ENCODE measurements at regions not wholly inside any gene's neighbourhood (a gene's known extent, or its start where the extent isn't known, plus 50 kb on each side); places are given as distances from the start of the nearest gene placed in this dataset.

GRCh38 chr13:22470075-22470474, 710.7 kb upstream of the SGCG start:
- TF ChIP-seq EZH2phosphoT487 (IDR thresholded peaks at IDR 0.05; ENCODE audit: borderline replicate concordance) = no peak
- no peak for TF ChIP-seq CTCF (conservative IDR thresholded peaks at IDR 0.05; ENCODE audit: low read length)
- H3K9me3 ChIP-seq (ENCODE audit: insufficient read depth, low read depth, low read length) = no peaks in the 10 kb centered on the region
- H3K4me3 ChIP-seq (ENCODE audit: low read length, poor library complexity, severe bottlenecking) = no peak overlapping the region
- no peak overlapping the region for H2AFZ ChIP-seq (ENCODE audit: low read length)
- H4K20me1 ChIP-seq (ENCODE audit: insufficient read depth, low read length, poor library complexity, severe bottlenecking) = no peaks in the 10 kb centered on the region
- H3K4me1 ChIP-seq (ENCODE audit: insufficient read depth, low read length, poor library complexity, severe bottlenecking) = no peaks in the 10 kb centered on the region
- no peak overlapping the region for H3K4me2 ChIP-seq (ENCODE audit: low read depth, low read length, poor library complexity, severe bottlenecking)
- no peak overlapping the region for H3K9ac ChIP-seq (ENCODE audit: low read depth, low read length, poor library complexity, severe bottlenecking)
- H3K27me3 ChIP-seq (ENCODE audit: insufficient read depth, low read length, poor library complexity, severe bottlenecking) = no peaks in the 10 kb centered on the region
- no peaks in the 10 kb centered on the region for H3F3A ChIP-seq (ENCODE audit: low read depth)
- H3K79me2 ChIP-seq (ENCODE audit: insufficient read depth, low read length) = no peaks in the 10 kb centered on the region
- H3K36me3 ChIP-seq (ENCODE audit: insufficient read depth, low read length) = no peaks in the 10 kb centered on the region
- H3K9me2 ChIP-seq (replicated peaks; ENCODE audit: low read depth, low read length) = no peaks in the 10 kb centered on the region

- no peaks in the 10 kb centered on the region for H3K4me1 ChIP-seq (ENCODE audit: insufficient read depth, low read length, poor library complexity, severe bottlenecking)
- TF ChIP-seq CTCF (conservative IDR thresholded peaks at IDR 0.05; ENCODE audit: low read length) = no peak
- no peak for TF ChIP-seq EZH2phosphoT487 (IDR thresholded peaks at IDR 0.05; ENCODE audit: borderline replicate concordance)
Measured at GRCh38 chr13:22482496-22483000, 698.2 kb upstream of the SGCG start.

GRCh38 chr13:22483276-22483675, 697.5 kb upstream of the SGCG start:
- H3F3A ChIP-seq (ENCODE audit: low read depth) = no peaks in the 10 kb centered on the region
- H3K4me3 ChIP-seq (ENCODE audit: low read length, poor library complexity, severe bottlenecking) = no peak overlapping the region
- no peak overlapping the region for H3K9ac ChIP-seq (ENCODE audit: low read depth, low read length, poor library complexity, severe bottlenecking)
- H4K20me1 ChIP-seq (ENCODE audit: insufficient read depth, low read length, poor library complexity, severe bottlenecking) = no peaks in the 10 kb centered on the region
- TF ChIP-seq EZH2phosphoT487 (IDR thresholded peaks at IDR 0.05; ENCODE audit: borderline replicate concordance) = no peak
- TF ChIP-seq CTCF (conservative IDR thresholded peaks at IDR 0.05; ENCODE audit: low read length) = no peak
- no peaks in the 10 kb centered on the region for H3K79me2 ChIP-seq (ENCODE audit: insufficient read depth, low read length)
- H3K36me3 ChIP-seq (ENCODE audit: insufficient read depth, low read length) = no peaks in the 10 kb centered on the region
- H3K27me3 ChIP-seq (ENCODE audit: insufficient read depth, low read length, poor library complexity, severe bottlenecking) = no peaks in the 10 kb centered on the region
- H2AFZ ChIP-seq (ENCODE audit: low read length) = no peak overlapping the region
- H3K4me2 ChIP-seq (ENCODE audit: low read depth, low read length, poor library complexity, severe bottlenecking) = no peak overlapping the region
- no peaks in the 10 kb centered on the region for H3K9me2 ChIP-seq (replicated peaks; ENCODE audit: low read depth, low read length)
- H3K4me1 ChIP-seq (ENCODE audit: insufficient read depth, low read length, poor library complexity, severe bottlenecking) = no peaks in the 10 kb centered on the region
- H3K9me3 ChIP-seq (ENCODE audit: insufficient read depth, low read depth, low read length) = no peaks in the 10 kb centered on the region

More at GRCh38 chr13:22482496-22483000, 698.2 kb upstream of the SGCG start:
- H3K4me3 ChIP-seq (ENCODE audit: low read length, poor library complexity, severe bottlenecking) = no peak overlapping the region
- no peaks in the 10 kb centered on the region for H4K20me1 ChIP-seq (ENCODE audit: insufficient read depth, low read length, poor library complexity, severe bottlenecking)
- H3K79me2 ChIP-seq (ENCODE audit: insufficient read depth, low read length) = no peaks in the 10 kb centered on the region
- no peaks in the 10 kb centered on the region for H3K36me3 ChIP-seq (ENCODE audit: insufficient read depth, low read length)
- no peak overlapping the region for H3K9ac ChIP-seq (ENCODE audit: low read depth, low read length, poor library complexity, severe bottlenecking)
- no peak overlapping the region for H2AFZ ChIP-seq (ENCODE audit: low read length)
- no peaks in the 10 kb centered on the region for H3K27me3 ChIP-seq (ENCODE audit: insufficient read depth, low read length, poor library complexity, severe bottlenecking)
- H3F3A ChIP-seq (ENCODE audit: low read depth) = no peaks in the 10 kb centered on the region
- H3K4me2 ChIP-seq (ENCODE audit: low read depth, low read length, poor library complexity, severe bottlenecking) = no peak overlapping the region
- no peaks in the 10 kb centered on the region for H3K9me2 ChIP-seq (replicated peaks; ENCODE audit: low read depth, low read length)
- no peaks in the 10 kb centered on the region for H3K9me3 ChIP-seq (ENCODE audit: insufficient read depth, low read depth, low read length)
